GM06990 (cell line): ENCODE measurements at regions not wholly inside any gene's neighbourhood (a gene's known extent, or its start where the extent isn't known, plus 50 kb on each side); places are given as distances from the start of the nearest gene placed in this dataset.

ENCODE experiments used
- DNase-seq: peaks from one replicate; pipeline ENCODE4 v3.0.0-alpha.2; 2011; ENCODE audit not compliant: insufficient read length; ENCODE audit errors: extremely low read depth
- H3K27me3 ChIP-seq: replicated peaks from 2 replicates; pipeline ENCODE4 v1.6.0; 2011; ENCODE audit warnings: low read length; ENCODE audit not compliant: control insufficient read depth, insufficient read depth
- H3K36me3 ChIP-seq: 2 replicates; pipeline ENCODE4 v1.5.1; 2011; ENCODE audit warnings: low read length; ENCODE audit not compliant: control insufficient read depth, insufficient read depth
- H3K4me3 ChIP-seq: replicated peaks from 2 replicates; pipeline ENCODE4 v1.5.1; 2011; ENCODE audit warnings: low read depth, mild to moderate bottlenecking, control low read depth, low read length
- TF ChIP-seq, protein P1 (sequence below): IDR thresholded peaks from 2 replicates; pipeline ENCODE4 v1.5.1; 2011; ENCODE audit warnings: low read length, control low read depth, mild to moderate bottlenecking, inconsistent platforms; ENCODE audit not compliant: insufficient read depth, poor library complexity, severe bottlenecking

DNA sequence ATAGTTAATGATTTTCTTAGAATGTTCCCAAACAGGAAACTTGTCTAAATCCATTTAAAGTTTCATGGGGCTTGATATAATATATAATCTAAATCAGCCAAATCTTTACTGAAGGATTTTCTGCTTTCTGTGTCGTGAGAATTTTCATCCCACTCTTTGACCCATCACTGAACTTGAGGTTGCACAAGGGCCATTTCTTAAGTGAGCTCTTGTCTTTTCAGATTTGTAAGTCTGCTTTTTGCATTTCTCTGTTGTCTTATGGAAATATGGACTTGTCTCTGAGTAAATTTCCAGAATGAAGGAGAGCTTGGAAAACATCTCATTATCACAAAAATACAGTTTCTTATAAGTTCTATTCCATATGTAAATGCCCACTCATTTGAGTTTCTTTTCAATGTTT, 149.2 kb upstream of the ARRDC3 start:
- Histone ChIP-seq H3K27me3 (no peaks in the 10 kb centered on the region), H3K36me3 (no peaks in the 10 kb centered on the region), H3K4me3 (no peak overlapping the region)
- no peak for DNase-seq
- TF ChIP-seq, protein P1, sequence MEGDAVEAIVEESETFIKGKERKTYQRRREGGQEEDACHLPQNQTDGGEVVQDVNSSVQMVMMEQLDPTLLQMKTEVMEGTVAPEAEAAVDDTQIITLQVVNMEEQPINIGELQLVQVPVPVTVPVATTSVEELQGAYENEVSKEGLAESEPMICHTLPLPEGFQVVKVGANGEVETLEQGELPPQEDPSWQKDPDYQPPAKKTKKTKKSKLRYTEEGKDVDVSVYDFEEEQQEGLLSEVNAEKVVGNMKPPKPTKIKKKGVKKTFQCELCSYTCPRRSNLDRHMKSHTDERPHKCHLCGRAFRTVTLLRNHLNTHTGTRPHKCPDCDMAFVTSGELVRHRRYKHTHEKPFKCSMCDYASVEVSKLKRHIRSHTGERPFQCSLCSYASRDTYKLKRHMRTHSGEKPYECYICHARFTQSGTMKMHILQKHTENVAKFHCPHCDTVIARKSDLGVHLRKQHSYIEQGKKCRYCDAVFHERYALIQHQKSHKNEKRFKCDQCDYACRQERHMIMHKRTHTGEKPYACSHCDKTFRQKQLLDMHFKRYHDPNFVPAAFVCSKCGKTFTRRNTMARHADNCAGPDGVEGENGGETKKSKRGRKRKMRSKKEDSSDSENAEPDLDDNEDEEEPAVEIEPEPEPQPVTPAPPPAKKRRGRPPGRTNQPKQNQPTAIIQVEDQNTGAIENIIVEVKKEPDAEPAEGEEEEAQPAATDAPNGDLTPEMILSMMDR = no peak

DNA sequence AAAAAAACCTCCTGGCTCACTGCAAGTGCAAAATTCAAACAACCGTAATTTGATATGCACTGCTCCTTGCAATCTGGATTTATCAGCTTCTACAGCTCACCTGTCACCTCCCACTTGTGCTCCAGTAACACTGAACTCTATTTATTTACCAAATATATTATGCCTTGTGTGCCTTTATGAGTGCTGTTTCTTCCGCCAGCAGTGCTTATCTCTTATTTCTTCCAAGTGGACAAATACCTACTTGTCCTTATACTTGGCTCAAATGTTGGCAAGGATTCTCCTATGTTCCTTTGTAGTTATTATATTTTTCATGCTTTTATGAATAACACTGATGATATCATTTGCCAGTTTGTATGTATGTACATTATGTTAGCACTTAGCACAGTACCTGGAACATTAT, 145.7 kb upstream of the ARRDC3 start:
- no peak for DNase-seq
- Histone ChIP-seq H3K36me3 (no peaks in the 10 kb centered on the region), H3K4me3 (no peak overlapping the region), H3K27me3 (no peaks in the 10 kb centered on the region)
- TF ChIP-seq, protein P1 = no peak

DNA sequence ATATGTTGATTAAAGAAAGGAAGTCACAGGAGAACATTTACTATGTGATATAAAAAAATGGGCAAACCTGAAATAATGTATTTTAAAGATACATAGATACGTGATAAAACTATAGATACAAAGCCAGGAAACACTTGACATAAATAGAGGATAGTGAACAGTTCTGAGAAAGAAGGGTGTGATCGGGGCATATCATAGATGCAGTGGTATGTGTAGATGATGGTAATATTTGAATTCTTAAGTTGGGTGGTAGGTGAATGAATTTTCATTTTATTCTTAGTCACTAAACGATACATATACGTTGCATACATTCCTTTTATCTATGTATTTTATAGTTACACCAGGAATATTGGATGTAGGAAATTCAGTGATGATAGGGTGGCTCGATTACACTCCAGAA, 138.7 kb upstream of the ARRDC3 start:
- DNase-seq = no peak
- TF ChIP-seq, protein P1 = no peak
- H3K27me3 ChIP-seq = no peaks in the 10 kb centered on the region
- no peak overlapping the region for H3K4me3 ChIP-seq
- H3K36me3 ChIP-seq = no peaks in the 10 kb centered on the region

DNA sequence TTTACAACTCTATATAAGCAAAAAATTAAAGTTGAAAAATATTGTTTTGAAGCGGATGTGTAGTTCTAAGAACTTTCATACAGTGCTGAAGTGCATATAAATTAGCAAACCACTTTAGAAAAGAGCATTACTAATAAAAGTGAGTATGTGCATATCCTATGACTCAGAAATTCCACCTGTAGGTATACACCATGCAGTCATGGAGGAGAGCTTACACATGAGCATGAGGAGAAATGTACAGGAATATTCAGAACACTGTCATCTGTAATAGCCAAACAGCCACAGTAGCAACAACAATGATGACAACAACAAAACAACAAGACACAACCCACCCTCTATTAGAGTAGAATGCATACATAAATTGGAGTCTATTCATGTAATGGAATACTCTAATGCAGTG, 138.2 kb upstream of the ARRDC3 start:
- no peaks in the 10 kb centered on the region for H3K36me3 ChIP-seq
- H3K4me3 ChIP-seq = no peak overlapping the region
- DNase-seq = no peak
- TF ChIP-seq, protein P1 = no peak
- no peaks in the 10 kb centered on the region for H3K27me3 ChIP-seq

DNA sequence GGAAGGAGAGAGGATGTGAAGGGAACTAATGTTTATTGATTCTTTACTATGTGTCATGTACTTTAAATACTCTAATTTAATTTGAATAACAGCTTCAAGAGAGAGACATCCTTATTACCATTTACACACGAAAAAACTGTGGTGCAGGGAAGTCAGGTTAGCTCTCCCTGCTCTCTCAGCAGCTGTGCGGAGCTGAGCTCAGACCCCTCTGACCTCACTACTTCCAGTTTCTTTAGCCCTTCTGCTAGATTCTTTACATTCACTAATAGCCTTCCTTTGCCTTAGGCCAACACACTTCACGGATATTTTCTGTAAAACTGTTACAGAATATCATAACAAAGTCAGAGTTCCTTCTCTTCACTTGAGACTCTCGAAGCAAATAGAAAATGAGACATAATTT, 131.3 kb upstream of the ARRDC3 start:
- H3K36me3 ChIP-seq = no peaks in the 10 kb centered on the region
- TF ChIP-seq, protein P1 = no peak
- no peak overlapping the region for H3K4me3 ChIP-seq
- H3K27me3 ChIP-seq = no peaks in the 10 kb centered on the region
- no peak for DNase-seq

DNA sequence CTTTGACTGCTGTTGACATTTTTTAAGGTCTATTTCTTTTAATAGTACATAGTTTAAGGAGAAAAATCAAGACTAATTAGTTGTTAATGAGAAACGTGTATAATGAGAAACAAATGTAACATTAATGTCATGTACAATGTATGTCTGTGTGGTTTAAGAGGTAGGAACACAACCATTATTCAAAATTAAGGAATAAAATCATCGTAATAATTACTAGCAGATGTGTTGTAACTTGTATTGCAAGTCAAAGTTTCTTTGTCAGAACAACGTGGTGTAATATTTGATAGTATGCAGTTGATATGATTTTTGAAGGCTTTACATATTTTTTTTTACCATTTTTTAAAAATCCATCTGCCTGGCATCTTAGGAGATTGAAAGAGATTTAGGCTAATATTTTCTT, 120.2 kb upstream of the ARRDC3 start:
- TF ChIP-seq, protein P1 = no peak
- Histone ChIP-seq H3K36me3 (no peaks in the 10 kb centered on the region), H3K4me3 (no peak overlapping the region), H3K27me3 (no peaks in the 10 kb centered on the region)
- DNase-seq = no peak
